Vagina (tissue), 2 donors: ENCODE measurements at regions not wholly inside any gene's neighbourhood (a gene's known extent, or its start where the extent isn't known, plus 50 kb on each side); places are given as distances from the start of the nearest gene placed in this dataset.

Source experiments
- DNase-seq, 2 donors: peaks; one replicate each; pipeline ENCODE4 v3.0.0-alpha.2; 2017; ENCODE audit errors: extremely low spot score in 2 of 2
- H3K27ac ChIP-seq: fragments of 200-600 bp; sonication (generic); one replicate; pipeline ENCODE4 v1.5.1; 2019
- H3K27me3 ChIP-seq: fragments of 200-600 bp; sonication (generic); one replicate; pipeline ENCODE4 v1.5.1; 2019
- H3K36me3 ChIP-seq, 2 donors: fragments of 200-600 bp; sonication (generic); one replicate each; pipeline ENCODE4 v1.5.1; 2017 to 2019
- H3K4me1 ChIP-seq: fragments of 200-600 bp; sonication (generic); one replicate; pipeline ENCODE4 v1.5.1; 2019
- H3K4me3 ChIP-seq, 2 donors: fragments of 200-600 bp; sonication (generic); 1 replicate in 1 of 2; 2 replicates in 1 of 2; pipeline ENCODE4 v1.5.1; 2016 to 2019
- H3K9me3 ChIP-seq: fragments of 200-600 bp; sonication (generic); one replicate; pipeline ENCODE4 v1.5.1; 2019
- POLR2A ChIP-seq, 2 donors: fragments of 450-650 bp; IDR thresholded peaks; one replicate each; pipeline ENCODE4 v1.6.1; 2017; ENCODE audit warnings: antibody characterized with exemption in 2 of 2, mild to moderate bottlenecking in 2 of 2, moderate library complexity in 2 of 2
- POLR2AphosphoS5 ChIP-seq, 2 donors: sonication (generic); formaldehyde crosslinking; IDR thresholded peaks; one replicate each; pipeline ENCODE4 v1.9.0; 2017; ENCODE audit warnings: antibody characterized with exemption in 2 of 2, mild to moderate bottlenecking in 2 of 2, low read depth in 1 of 2; ENCODE audit not compliant: insufficient read depth in 1 of 2
- intact Hi-C: fragments of 100-400 bp; cut with DNase I; formaldehyde crosslinking; loops from one replicate; pipeline ENCODE4 v1.15.1; 2023
- TF ChIP-seq, protein P1 (sequence below), 3 experiments: fragments of 450-650 bp in 2 of 3; fragments of 200-600 bp in 1 of 3; sonication (generic) in 1 of 3; IDR thresholded peaks; one replicate each; pipeline ENCODE4 v1.5.1; 2017 to 2019; ENCODE audit warnings: antibody characterized with exemption in 3 of 3, mild to moderate bottlenecking in 2 of 3, moderate library complexity in 2 of 3

DNA sequence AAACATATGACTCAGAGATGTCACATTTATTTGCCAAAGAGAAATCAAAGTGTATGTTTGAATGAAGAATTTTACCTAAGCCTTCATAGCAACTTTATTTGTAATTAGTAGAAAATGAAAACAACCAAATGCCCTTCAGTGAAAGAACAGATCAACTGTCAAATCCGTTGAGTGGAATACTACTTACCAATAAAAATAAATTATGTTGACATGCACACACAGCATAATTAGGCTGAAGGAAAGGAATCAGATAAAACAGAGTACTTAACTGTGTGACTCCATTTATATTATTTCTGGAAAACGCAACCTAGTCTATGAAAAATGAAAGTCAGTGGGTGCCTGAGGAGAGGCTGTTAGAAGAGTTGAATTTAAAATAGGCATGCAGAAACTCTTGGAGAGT is 1034.6 kb upstream of the PCDH9 start:
- no peaks in the 10 kb centered on the region for H3K27me3 ChIP-seq
- no peak for DNase-seq
- no peak overlapping the region for H3K27ac ChIP-seq
- H3K9me3 ChIP-seq = no peaks in the 10 kb centered on the region
- TF ChIP-seq POLR2A (IDR thresholded peaks at IDR 0.05) (no peak), POLR2AphosphoS5 (IDR thresholded peaks at IDR 0.05; ENCODE audit: insufficient read depth in 1 of 2, low read depth in 1 of 2) (no peak)
- TF ChIP-seq, protein P1, sequence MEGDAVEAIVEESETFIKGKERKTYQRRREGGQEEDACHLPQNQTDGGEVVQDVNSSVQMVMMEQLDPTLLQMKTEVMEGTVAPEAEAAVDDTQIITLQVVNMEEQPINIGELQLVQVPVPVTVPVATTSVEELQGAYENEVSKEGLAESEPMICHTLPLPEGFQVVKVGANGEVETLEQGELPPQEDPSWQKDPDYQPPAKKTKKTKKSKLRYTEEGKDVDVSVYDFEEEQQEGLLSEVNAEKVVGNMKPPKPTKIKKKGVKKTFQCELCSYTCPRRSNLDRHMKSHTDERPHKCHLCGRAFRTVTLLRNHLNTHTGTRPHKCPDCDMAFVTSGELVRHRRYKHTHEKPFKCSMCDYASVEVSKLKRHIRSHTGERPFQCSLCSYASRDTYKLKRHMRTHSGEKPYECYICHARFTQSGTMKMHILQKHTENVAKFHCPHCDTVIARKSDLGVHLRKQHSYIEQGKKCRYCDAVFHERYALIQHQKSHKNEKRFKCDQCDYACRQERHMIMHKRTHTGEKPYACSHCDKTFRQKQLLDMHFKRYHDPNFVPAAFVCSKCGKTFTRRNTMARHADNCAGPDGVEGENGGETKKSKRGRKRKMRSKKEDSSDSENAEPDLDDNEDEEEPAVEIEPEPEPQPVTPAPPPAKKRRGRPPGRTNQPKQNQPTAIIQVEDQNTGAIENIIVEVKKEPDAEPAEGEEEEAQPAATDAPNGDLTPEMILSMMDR (IDR thresholded peaks at IDR 0.05) = no peak
- H3K36me3 ChIP-seq = no peaks in the 10 kb centered on the region
- intact Hi-C loops = no loop called here
- H3K4me1 ChIP-seq = no peaks in the 10 kb centered on the region
- H3K4me3 ChIP-seq = no peak overlapping the region

DNA sequence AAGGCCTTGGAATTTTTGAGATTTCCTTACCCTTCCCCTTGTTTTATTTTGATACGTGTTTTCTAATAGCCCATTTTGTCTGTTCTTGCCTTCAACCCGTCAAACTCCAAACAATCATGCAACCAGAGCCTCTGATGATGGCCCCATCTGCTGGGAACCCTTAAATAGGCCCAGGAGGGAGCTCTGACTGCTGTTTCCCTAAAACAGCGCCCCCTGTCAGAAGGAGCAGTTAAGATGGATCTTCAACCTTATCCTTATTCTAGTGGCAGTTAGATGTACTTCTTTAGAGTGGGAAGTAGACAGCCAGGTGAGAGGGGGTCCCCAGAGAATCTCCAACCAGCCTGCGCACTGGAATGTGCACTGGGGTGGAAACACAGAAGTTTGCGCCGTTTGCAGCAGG is 1031.0 kb upstream of the PCDH9 start:
- no peaks in the 10 kb centered on the region for H3K4me1 ChIP-seq
- intact Hi-C loops = no loop called here
- no peak for DNase-seq
- no peaks in the 10 kb centered on the region for H3K9me3 ChIP-seq
- H3K27ac ChIP-seq = no peak overlapping the region
- no peaks in the 10 kb centered on the region for H3K36me3 ChIP-seq
- no peak for TF ChIP-seq POLR2AphosphoS5 (IDR thresholded peaks at IDR 0.05; ENCODE audit: insufficient read depth in 1 of 2, low read depth in 1 of 2)
- TF ChIP-seq POLR2A (IDR thresholded peaks at IDR 0.05) = no peak
- TF ChIP-seq, protein P1 (IDR thresholded peaks at IDR 0.05) = no peak
- H3K4me3 ChIP-seq = no peak overlapping the region
- no peaks in the 10 kb centered on the region for H3K27me3 ChIP-seq

DNA sequence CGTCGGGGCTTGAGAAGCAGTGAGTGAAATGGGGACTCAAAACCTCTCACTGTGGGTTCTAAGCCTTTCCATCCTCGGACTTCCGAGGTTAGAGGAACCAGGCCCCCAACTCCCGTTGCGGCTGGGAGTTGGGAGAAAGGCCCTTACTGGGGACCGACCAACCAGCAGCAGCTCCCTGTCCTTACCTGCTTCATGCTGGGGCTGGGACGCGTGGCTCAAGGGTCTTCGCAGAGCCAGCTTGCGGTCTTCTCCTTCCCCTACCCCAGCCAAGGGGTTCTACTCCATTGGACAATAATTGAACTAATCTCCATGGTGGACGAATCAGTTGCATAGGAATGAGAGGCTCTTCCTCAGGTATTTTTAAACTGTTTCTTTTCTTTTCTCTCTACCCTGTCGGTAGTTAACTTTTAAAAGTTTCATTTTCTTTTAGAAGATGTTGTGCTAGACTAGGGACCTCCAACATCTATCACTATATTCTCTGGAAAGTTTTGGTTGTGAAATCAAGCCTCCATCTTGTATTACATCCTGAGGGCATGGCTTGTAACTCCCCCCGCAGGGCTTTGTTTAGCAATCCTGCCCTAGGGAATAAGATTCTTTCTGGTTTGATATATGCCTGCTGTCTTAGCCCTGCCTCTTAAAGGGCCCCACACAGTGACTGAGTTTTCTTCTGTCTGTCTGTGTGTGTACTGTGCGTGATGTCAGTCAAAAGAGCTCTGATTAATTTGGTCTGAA is 1027.1 kb upstream of the PCDH9 start:
- Histone ChIP-seq H3K9me3 (no peaks in the 10 kb centered on the region), H3K4me3 (no peak overlapping the region), H3K27me3 (no peaks in the 10 kb centered on the region), H3K36me3 (no peaks in the 10 kb centered on the region), H3K27ac (no peak overlapping the region), H3K4me1 (no peaks in the 10 kb centered on the region)
- no peak for DNase-seq
- intact Hi-C loops = no loop called here
- TF ChIP-seq, protein P1 (IDR thresholded peaks at IDR 0.05) = no peak
- TF ChIP-seq POLR2AphosphoS5 (IDR thresholded peaks at IDR 0.05; ENCODE audit: insufficient read depth in 1 of 2, low read depth in 1 of 2) (no peak), POLR2A (IDR thresholded peaks at IDR 0.05) (no peak)

DNA sequence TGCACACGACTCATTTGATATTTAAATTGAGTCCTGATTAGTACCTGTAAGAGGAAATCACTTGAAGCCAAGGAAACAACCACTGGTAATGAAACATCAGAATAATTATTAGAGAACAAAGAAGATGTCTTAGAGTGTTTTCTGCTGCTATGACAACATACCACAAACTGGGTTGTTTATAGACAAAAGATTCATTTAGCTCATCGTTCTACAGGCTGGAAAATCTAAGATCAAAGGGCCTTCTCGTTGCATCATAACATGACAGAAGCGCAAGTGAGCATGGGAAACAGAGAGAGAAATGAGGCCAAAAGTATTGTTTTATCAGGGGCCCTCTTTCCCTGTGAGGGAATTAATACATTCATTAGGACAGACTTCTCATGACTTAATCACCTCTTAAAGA is 1024.0 kb upstream of the PCDH9 start:
- no peak for DNase-seq
- Histone ChIP-seq H3K27me3 (no peaks in the 10 kb centered on the region), H3K36me3 (no peaks in the 10 kb centered on the region), H3K4me3 (no peak overlapping the region), H3K4me1 (no peaks in the 10 kb centered on the region), H3K27ac (no peak overlapping the region), H3K9me3 (no peaks in the 10 kb centered on the region)
- TF ChIP-seq, protein P1 (IDR thresholded peaks at IDR 0.05) = no peak
- TF ChIP-seq POLR2A (IDR thresholded peaks at IDR 0.05) (no peak), POLR2AphosphoS5 (IDR thresholded peaks at IDR 0.05; ENCODE audit: insufficient read depth in 1 of 2, low read depth in 1 of 2) (no peak)
- intact Hi-C loops = no loop called here

DNA sequence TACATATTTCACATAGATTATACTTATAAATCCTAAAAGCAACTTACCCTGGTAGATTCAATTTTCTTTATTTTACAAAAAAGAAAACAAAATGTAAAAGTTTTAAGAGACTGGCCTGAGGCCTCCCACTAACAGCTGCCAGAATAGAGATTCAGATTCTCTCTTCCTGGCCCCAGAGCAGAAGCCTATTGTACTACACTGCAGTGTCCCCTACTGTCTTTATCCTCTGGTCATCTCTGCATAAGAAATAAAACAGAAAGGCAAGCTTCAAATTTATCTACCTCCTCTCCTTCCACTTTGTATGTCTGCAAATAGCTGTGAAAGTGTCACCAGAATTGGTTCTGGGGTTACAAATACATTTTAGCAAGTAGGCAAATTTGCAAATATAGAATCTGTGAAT is 1004.1 kb upstream of the PCDH9 start:
- TF ChIP-seq, protein P1 (IDR thresholded peaks at IDR 0.05) = no peak
- TF ChIP-seq POLR2AphosphoS5 (IDR thresholded peaks at IDR 0.05; ENCODE audit: insufficient read depth in 1 of 2, low read depth in 1 of 2) = no peak
- no peak for TF ChIP-seq POLR2A (IDR thresholded peaks at IDR 0.05)

More for the DNA sequence above, 1004.1 kb upstream of the PCDH9 start:
- no peak for DNase-seq
- Histone ChIP-seq H3K4me1 (no peaks in the 10 kb centered on the region), H3K4me3 (no peak overlapping the region), H3K27me3 (no peaks in the 10 kb centered on the region), H3K9me3 (no peaks in the 10 kb centered on the region), H3K36me3 (no peaks in the 10 kb centered on the region), H3K27ac (no peak overlapping the region)
- intact Hi-C loops = no loop called here
